SK-N-SH (cell line): ENCODE measurements at regions not wholly inside any gene's neighbourhood (a gene's known extent, or its start where the extent isn't known, plus 50 kb on each side); places are given as distances from the start of the nearest gene placed in this dataset.

Experiments used
- CTCF ChIA-PET: fragments of 300-600, 350-600 bp; formaldehyde crosslinking; extraction: SDS; loops from one replicate; lab custom pipeline; 2021; lab: Yijun Ruan, JAX
- POLR2A ChIA-PET: fragments of 350-600 bp; sonication (Branson Sonifier 250); formaldehyde crosslinking; extraction: SDS; loops from one replicate; lab custom pipeline; 2020; ENCODE audit warnings: antibody characterized with exemption, inconsistent platforms; lab: Yijun Ruan, JAX
- DNase-seq: peaks from one replicate; pipeline ENCODE4 v3.0.0; 2012
- H2AFZ ChIP-seq: fragments of 200-600 bp; sonication (generic); 2 replicates; pipeline ENCODE4 v1.8.1; 2016; ENCODE audit warnings: antibody characterized with exemption, mild to moderate bottlenecking, low read depth
- H3F3A ChIP-seq: fragments of 200-600 bp; sonication (generic); replicated peaks from 2 replicates; pipeline ENCODE3; 2016; ENCODE audit warnings: antibody characterized with exemption, mild to moderate bottlenecking; ENCODE audit not compliant: insufficient read depth
- H3K27ac ChIP-seq, 2 experiments: fragments of 200-500 bp in 1 of 2; fragments of 200-600 bp in 1 of 2; sonication (Bioruptor generic) in 1 of 2; sonication (generic), shearing (Covaris generic) in 1 of 2; 2 replicates each; pipeline versions ENCODE4 v1.5.1 to v1.6.1; 2014 to 2016; ENCODE audit warnings: low read depth in 2 of 2, inconsistent platforms in 1 of 2, low read length in 1 of 2, mild to moderate bottlenecking in 1 of 2, mixed read lengths in 1 of 2
- H3K27me3 ChIP-seq: fragments of 200-600 bp; sonication (generic), shearing (Covaris generic); 2 replicates; pipeline ENCODE4 v1.6.1; 2016; ENCODE audit warnings: mixed run types; ENCODE audit not compliant: insufficient read depth
- H3K36me3 ChIP-seq, 2 experiments: fragments of 200-500 bp in 1 of 2; fragments of 200-600 bp in 1 of 2; sonication (Bioruptor generic) in 1 of 2; sonication (generic) in 1 of 2; replicated peaks in 1 of 2; 2 replicates each; pipeline versions ENCODE3 to v1.5.1; 2014 to 2016; ENCODE audit warnings: low read length in 1 of 2, mild to moderate bottlenecking in 1 of 2; ENCODE audit not compliant: insufficient read depth in 2 of 2, control insufficient read depth in 1 of 2
- H3K4me1 ChIP-seq, 2 experiments: fragments of 200-500 bp in 1 of 2; fragments of 200-600 bp in 1 of 2; sonication (Bioruptor generic) in 1 of 2; sonication (generic), shearing (Covaris generic) in 1 of 2; 2 replicates each; pipeline versions ENCODE4 v1.5.1 to v1.6.1; 2014 to 2016; ENCODE audit warnings: low read depth in 1 of 2, low read length in 1 of 2, mixed run types in 1 of 2; ENCODE audit not compliant: insufficient read depth in 2 of 2, control insufficient read depth in 1 of 2
- H3K4me2 ChIP-seq: fragments of 200-600 bp; sonication (generic), shearing (Covaris generic); 2 replicates; pipeline ENCODE4 v1.6.1; 2017; ENCODE audit warnings: mixed run types
- H3K4me3 ChIP-seq, 2 experiments: fragments of 200-500 bp in 1 of 2; fragments of 200-600 bp in 1 of 2; sonication (Bioruptor generic) in 1 of 2; sonication (generic), shearing (Covaris generic) in 1 of 2; 2 replicates each; pipeline versions ENCODE4 v1.5.1 to v1.8.1; 2014 to 2016; ENCODE audit warnings: low read depth in 2 of 2, inconsistent platforms in 1 of 2, low read length in 1 of 2, mild to moderate bottlenecking in 1 of 2, mixed read lengths in 1 of 2, moderate library complexity in 1 of 2
- H3K79me2 ChIP-seq: fragments of 200-600 bp; sonication (generic); 2 replicates; pipeline ENCODE4 v1.8.1; 2017; ENCODE audit warnings: mild to moderate bottlenecking; ENCODE audit not compliant: insufficient read depth
- H3K9ac ChIP-seq: fragments of 200-600 bp; sonication (generic); 2 replicates; pipeline ENCODE4 v1.6.1; 2017; ENCODE audit warnings: mixed run types
- H3K9me2 ChIP-seq: fragments of 200-600 bp; sonication (generic); 2 replicates; pipeline ENCODE4 v1.6.1; 2017; ENCODE audit warnings: mixed run types
- H3K9me3 ChIP-seq: fragments of 200-600 bp; sonication (generic); 2 replicates; pipeline ENCODE4 v1.6.1; 2017; ENCODE audit warnings: mixed run types, mild to moderate bottlenecking, moderate library complexity
- H4K20me1 ChIP-seq: fragments of 200-600 bp; sonication (generic); 2 replicates; pipeline ENCODE4 v1.6.1; 2017; ENCODE audit warnings: mild to moderate bottlenecking, mixed run types; ENCODE audit not compliant: insufficient read depth
- CTCF ChIP-seq: fragments of 200-600 bp; sonication (generic); IDR thresholded peaks from 2 replicates; pipeline ENCODE4 v1.6.1; 2017; ENCODE audit warnings: antibody characterized with exemption, mild to moderate bottlenecking, moderate library complexity
- ELF1 ChIP-seq: IDR thresholded peaks from 2 replicates; pipeline ENCODE4 v1.4.0; 2012
- EP300 ChIP-seq, 2 experiments: IDR thresholded peaks; 2 replicates each; pipeline versions ENCODE4 v1.4.0 to v1.6.1; 2012; ENCODE audit warnings: borderline replicate concordance in 1 of 2, low read depth in 1 of 2, low read length in 1 of 2
- FOSL2 ChIP-seq: IDR thresholded peaks from 2 replicates; pipeline ENCODE4 v1.4.0; 2012; ENCODE audit warnings: low read depth, mild to moderate bottlenecking, moderate library complexity, borderline replicate concordance
- FOXJ3 ChIP-seq: sonication (generic); formaldehyde crosslinking; IDR thresholded peaks from 2 replicates; pipeline ENCODE4 v1.5.1; 2020; ENCODE audit warnings: mild to moderate bottlenecking, missing genetic modification reagents
- GABPA ChIP-seq: IDR thresholded peaks from 2 replicates; pipeline ENCODE4 v1.4.0; 2012; ENCODE audit warnings: low read depth, mild to moderate bottlenecking
- GATA2 ChIP-seq: sonication (generic); formaldehyde crosslinking; IDR thresholded peaks from 2 replicates; pipeline ENCODE4 v1.5.0; 2020; ENCODE audit warnings: mild to moderate bottlenecking, missing genetic modification reagents
- IRF3 ChIP-seq: fragments of 150-350 bp; IDR thresholded peaks from 2 replicates; pipeline ENCODE4 v1.6.1; 2016; ENCODE audit warnings: mild to moderate bottlenecking, low read depth, low read length
- MEF2A ChIP-seq: IDR thresholded peaks from 2 replicates; pipeline ENCODE4 v1.4.0; 2012; ENCODE audit warnings: low read depth, borderline replicate concordance
- MXI1 ChIP-seq: IDR thresholded peaks from 2 replicates; pipeline ENCODE4 v1.6.1; 2012; ENCODE audit warnings: mild to moderate bottlenecking, low read depth, low read length, improper control_type of control experiment
- REST ChIP-seq: IDR thresholded peaks from 2 replicates; pipeline ENCODE4 v1.6.1; 2012; ENCODE audit warnings: mild to moderate bottlenecking, low read depth, low read length, moderate library complexity
- RXRA ChIP-seq: IDR thresholded peaks from 2 replicates; pipeline ENCODE4 v1.4.0; 2012; ENCODE audit warnings: low read depth, mild to moderate bottlenecking, borderline replicate concordance
- SIN3A ChIP-seq: IDR thresholded peaks from 2 replicates; pipeline ENCODE4 v1.6.1; 2012; ENCODE audit warnings: low read depth, mild to moderate bottlenecking, low read length, moderate library complexity, borderline replicate concordance
- WGBS: methylation state at CpG from one replicate; pipeline ENCODE4 v1.1.6; 2017; ENCODE audit warnings: low lambda C conversion rate; 5-methylcytosine and 5-hydroxymethylcytosine counted together
- TF ChIP-seq, protein P1 (sequence below): IDR thresholded peaks from 2 replicates; pipeline ENCODE4 v1.4.0; 2012; ENCODE audit warnings: low read depth
- TF ChIP-seq, protein P2 (sequence below): IDR thresholded peaks from 2 replicates; pipeline ENCODE4 v1.4.0; 2012; ENCODE audit warnings: low read depth, borderline replicate concordance
- TF ChIP-seq, protein P3 (sequence below): fragments of 150-350 bp; IDR thresholded peaks from 2 replicates; pipeline ENCODE4 v1.6.1; 2017; ENCODE audit warnings: antibody characterized with exemption, low read length, low read depth, borderline replicate concordance

GRCh38 chr14:71675126-71675899 is 256.9 kb upstream of the RGS6 start:
- TF ChIP-seq FOSL2 = no peak
- no peak overlapping the region for H3K4me2 ChIP-seq
- H3K9me3 ChIP-seq = no peaks in the 10 kb centered on the region
- H2AFZ ChIP-seq = no peak overlapping the region
- peaks cover 6 to 27% of the 10 kb centered on the region in 2 experiments for H3K36me3 ChIP-seq
- H4K20me1 ChIP-seq = no peaks in the 10 kb centered on the region
- DNase-seq = no peak
- ChIA-PET CTCF (interaction anchor here (0.6 kb wide), 1 partner anchor 17 kb away, joined by 3 read pairs; no protein-coding TSS in a partner anchor), POLR2A (no interaction called here)
- no peaks in the 10 kb centered on the region for H3K79me2 ChIP-seq
- H3K4me3 ChIP-seq = no peak overlapping the region
- peaks cover 0 to 7% of the 10 kb centered on the region in 2 experiments; a peak in 1 of 4 replicates for H3K4me1 ChIP-seq
- no peaks in the 10 kb centered on the region for H3F3A ChIP-seq
- H3K9me2 ChIP-seq = no peaks in the 10 kb centered on the region
- H3K27me3 ChIP-seq = no peaks in the 10 kb centered on the region
- 92% methylated on average over 4 of the region's 7 CpGs for WGBS
- no peak overlapping the region for H3K9ac ChIP-seq
- no peak overlapping the region for H3K27ac ChIP-seq

DNA sequence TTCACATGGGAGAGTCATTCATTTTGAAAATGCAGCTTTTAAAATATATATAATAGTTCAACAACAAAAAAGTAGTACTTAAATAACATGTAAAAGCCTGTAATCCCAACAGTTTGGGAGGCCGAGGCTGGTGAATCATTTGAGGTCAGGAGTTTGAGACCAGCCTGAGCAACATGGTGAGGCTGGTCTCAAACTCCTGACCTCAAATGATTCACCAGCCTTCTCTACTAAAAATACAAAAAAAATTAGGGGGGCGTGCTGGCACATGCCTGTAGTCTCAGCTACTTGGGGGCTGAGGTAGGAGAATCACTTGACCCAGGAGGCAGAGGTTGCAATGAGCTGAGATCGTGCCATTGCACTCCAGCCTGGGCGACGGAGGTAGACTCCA is 256.3 kb upstream of the RGS6 start:
- Histone ChIP-seq H3K4me2 (no peak overlapping the region), H3K4me1 (peaks cover 0 to 7% of the 10 kb centered on the region in 2 experiments; a peak in 1 of 4 replicates), H3K27me3 (no peaks in the 10 kb centered on the region), H3K4me3 (no peak overlapping the region), H3K9me3 (no peaks in the 10 kb centered on the region), H3F3A (no peaks in the 10 kb centered on the region), H4K20me1 (no peaks in the 10 kb centered on the region), H3K9ac (no peak overlapping the region), H3K27ac (no peak overlapping the region), H3K9me2 (no peaks in the 10 kb centered on the region), H2AFZ (no peak overlapping the region), H3K36me3 (peaks cover 6 to 27% of the 10 kb centered on the region in 2 experiments), H3K79me2 (no peaks in the 10 kb centered on the region)
- POLR2A ChIA-PET = no interaction called here
- CTCF ChIA-PET = no interaction called here
- no peak for DNase-seq
- 93% methylated on average over 5 of the region's 5 CpGs for WGBS
- TF ChIP-seq MEF2A = no peak
- no peak for TF ChIP-seq RXRA
- no peak for TF ChIP-seq GATA2 (CRISPR knock-in tag)
- TF ChIP-seq, protein P1, sequence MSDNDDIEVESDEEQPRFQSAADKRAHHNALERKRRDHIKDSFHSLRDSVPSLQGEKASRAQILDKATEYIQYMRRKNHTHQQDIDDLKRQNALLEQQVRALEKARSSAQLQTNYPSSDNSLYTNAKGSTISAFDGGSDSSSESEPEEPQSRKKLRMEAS = no peak
- no peak for TF ChIP-seq SIN3A
- no peak for TF ChIP-seq REST
- TF ChIP-seq, protein P2, sequence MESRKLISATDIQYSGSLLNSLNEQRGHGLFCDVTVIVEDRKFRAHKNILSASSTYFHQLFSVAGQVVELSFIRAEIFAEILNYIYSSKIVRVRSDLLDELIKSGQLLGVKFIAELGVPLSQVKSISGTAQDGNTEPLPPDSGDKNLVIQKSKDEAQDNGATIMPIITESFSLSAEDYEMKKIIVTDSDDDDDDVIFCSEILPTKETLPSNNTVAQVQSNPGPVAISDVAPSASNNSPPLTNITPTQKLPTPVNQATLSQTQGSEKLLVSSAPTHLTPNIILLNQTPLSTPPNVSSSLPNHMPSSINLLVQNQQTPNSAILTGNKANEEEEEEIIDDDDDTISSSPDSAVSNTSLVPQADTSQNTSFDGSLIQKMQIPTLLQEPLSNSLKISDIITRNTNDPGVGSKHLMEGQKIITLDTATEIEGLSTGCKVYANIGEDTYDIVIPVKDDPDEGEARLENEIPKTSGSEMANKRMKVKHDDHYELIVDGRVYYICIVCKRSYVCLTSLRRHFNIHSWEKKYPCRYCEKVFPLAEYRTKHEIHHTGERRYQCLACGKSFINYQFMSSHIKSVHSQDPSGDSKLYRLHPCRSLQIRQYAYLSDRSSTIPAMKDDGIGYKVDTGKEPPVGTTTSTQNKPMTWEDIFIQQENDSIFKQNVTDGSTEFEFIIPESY = no peak
- TF ChIP-seq FOXJ3 (CRISPR knock-in tag) = no peak
- TF ChIP-seq EP300 (IDR thresholded peaks at IDR 0.05; ENCODE audit: borderline replicate concordance in 1 of 2, low read depth in 1 of 2, low read length in 1 of 2) = no peak
- TF ChIP-seq ELF1 = no peak
- no peak for TF ChIP-seq MXI1
- no peak for TF ChIP-seq GABPA
- TF ChIP-seq, protein P3, sequence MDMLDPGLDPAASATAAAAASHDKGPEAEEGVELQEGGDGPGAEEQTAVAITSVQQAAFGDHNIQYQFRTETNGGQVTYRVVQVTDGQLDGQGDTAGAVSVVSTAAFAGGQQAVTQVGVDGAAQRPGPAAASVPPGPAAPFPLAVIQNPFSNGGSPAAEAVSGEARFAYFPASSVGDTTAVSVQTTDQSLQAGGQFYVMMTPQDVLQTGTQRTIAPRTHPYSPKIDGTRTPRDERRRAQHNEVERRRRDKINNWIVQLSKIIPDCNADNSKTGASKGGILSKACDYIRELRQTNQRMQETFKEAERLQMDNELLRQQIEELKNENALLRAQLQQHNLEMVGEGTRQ = no peak
- no peak for TF ChIP-seq CTCF
- TF ChIP-seq IRF3 = no peak
